GM12874 (cell line): ENCODE measurements at regions not wholly inside any gene's neighbourhood (a gene's known extent, or its start where the extent isn't known, plus 50 kb on each side); places are given as distances from the start of the nearest gene placed in this dataset.

ENCODE experiments used
- TF ChIP-seq, protein P1 (sequence below): IDR thresholded peaks from 2 replicates; pipeline ENCODE4 v1.5.1; 2011; ENCODE audit warnings: low read depth, mild to moderate bottlenecking, control low read depth, low read length, moderate library complexity; ENCODE audit not compliant: insufficient read depth

DNA sequence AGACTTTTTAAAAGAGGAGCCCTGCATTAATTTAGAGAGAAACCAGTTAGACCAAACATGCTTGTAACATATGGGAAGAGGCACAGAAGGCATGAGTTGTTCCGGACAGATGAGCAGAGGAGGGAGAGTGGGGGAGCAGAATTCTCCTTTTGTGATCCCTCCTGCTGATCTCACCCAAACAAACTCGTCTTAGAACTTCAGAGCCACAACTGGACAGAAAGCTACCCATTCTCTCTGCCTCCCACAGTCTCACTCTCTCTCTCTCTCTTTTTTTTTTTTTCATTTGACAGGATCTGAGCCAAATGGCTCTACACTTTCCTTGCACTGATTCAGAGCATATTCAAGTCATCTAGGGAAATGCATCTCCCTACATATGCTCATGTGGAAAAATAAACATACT is 196.0 kb upstream of the PAPPA start:
- TF ChIP-seq, protein P1, sequence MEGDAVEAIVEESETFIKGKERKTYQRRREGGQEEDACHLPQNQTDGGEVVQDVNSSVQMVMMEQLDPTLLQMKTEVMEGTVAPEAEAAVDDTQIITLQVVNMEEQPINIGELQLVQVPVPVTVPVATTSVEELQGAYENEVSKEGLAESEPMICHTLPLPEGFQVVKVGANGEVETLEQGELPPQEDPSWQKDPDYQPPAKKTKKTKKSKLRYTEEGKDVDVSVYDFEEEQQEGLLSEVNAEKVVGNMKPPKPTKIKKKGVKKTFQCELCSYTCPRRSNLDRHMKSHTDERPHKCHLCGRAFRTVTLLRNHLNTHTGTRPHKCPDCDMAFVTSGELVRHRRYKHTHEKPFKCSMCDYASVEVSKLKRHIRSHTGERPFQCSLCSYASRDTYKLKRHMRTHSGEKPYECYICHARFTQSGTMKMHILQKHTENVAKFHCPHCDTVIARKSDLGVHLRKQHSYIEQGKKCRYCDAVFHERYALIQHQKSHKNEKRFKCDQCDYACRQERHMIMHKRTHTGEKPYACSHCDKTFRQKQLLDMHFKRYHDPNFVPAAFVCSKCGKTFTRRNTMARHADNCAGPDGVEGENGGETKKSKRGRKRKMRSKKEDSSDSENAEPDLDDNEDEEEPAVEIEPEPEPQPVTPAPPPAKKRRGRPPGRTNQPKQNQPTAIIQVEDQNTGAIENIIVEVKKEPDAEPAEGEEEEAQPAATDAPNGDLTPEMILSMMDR: no peak

DNA sequence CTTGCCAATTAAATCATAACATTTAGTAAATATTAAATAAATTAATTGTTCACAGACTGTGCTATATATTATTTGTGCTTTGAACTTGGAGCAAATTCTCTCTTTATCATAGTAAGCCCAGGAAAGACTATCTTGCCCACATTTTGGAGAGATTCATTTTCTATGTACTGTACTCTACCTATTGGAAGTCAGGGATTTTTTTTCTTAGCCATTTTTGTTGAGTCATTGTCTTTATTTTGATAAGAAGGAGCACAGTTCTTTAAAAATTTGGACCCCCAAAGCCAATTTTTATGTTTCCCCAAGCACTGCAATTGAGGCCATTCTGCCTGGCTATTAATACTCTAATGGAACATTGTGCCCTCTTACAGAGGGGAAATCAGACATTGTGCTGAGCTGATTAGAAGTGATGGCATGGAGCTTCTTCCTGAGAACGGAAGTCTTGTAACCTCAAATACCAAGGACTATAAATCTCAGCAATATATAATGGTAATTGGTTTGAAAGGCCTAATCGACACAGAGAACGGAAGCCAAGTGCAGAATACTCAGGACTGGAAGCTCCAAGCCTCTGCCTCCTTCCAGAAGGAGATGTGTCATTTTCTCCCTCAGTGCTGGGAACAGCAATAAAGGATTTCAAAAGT is 188.8 kb upstream of the PAPPA start:
- TF ChIP-seq, protein P1: no peak

DNA sequence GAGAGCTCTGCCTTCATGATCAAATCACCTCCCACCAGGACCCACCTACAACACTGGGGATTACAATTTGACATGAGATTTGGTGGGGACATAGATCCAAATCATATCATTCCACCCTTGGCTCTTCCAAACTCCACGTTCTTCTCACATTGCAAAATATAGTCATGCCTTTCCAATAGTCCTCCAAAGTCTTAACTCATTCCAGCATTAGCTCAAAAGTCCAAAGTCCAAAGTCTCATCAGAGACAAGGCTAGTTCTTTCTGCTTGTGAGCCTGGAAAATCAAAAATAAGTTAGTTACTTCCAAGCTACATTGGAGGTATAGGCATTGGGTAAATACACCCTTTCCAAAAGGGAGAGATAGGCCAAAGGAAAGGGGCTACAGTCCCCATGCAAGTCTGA is 186.9 kb upstream of the PAPPA start:
- TF ChIP-seq, protein P1: no peak

DNA sequence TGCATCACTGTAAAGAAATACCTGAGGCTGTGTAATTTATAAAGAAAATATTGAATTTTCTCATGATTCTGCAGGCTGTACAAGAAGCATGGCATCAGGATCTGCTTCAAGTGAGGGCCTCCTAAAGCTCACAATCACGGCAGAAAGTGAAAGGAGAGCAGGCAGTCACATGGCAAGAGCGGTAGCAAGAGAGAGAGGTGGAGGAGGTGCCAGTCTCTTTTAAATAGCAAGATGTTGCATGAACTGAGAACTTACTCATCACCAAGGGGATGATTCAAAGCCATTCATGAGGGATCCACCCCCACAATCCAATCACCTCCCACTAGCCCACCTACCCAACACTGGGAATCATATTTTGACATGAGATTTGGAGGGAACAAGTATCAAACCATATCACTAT is 184.5 kb upstream of the PAPPA start:
- TF ChIP-seq, protein P1: no peak

DNA sequence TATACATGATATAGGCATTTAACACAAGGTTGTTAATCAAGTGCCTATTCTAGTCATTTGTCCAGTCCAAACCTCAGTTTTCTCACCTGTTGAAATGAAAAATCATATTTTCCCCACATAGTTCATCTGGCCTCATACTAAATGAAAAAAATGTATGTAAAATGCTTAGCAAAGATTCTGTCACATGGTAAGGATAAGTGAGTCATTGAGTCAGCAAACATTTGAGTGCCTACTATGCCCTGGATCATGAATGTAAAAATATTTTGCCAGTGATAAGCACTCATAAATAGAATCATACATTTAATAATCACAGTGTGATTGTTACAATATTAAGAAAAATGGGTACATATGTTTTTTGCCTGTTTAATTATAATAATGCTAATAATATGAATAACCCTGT is 181.2 kb upstream of the PAPPA start:
- TF ChIP-seq, protein P1: no peak

DNA sequence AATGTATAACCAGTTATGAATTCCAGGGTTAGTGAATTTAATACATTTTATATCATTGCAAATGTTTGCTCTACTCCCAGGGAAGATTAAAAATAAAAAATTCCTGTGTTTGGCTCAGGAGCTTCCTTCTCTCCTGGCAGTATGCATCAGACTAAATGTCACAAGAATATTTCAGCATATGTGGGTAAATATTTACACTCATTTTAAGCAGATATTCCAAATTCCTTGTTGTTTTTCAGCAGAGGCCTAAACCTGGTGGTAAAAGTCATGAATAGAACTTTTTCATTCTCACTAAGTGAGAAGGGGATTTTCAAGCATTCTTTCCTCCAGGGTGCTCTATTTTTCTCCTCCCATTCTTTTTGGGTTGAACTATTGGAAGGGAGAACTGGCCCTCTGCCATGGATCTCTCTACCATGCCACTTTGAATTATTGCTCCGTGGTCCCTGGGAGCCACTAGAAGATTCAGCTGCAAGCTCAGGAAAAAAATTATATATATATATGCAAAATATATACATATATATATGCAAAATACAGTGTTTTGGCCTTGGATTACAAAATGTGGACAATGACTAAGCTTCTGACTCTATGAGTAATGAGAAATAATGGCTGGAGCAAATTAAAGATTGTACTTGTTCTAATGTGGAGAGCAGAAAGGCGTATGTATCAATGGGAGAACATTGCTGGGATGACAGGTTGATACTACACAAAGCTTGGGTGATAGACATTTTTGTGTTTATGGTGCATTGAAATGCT is 180.6 kb upstream of the PAPPA start:
- TF ChIP-seq, protein P1: no peak

DNA sequence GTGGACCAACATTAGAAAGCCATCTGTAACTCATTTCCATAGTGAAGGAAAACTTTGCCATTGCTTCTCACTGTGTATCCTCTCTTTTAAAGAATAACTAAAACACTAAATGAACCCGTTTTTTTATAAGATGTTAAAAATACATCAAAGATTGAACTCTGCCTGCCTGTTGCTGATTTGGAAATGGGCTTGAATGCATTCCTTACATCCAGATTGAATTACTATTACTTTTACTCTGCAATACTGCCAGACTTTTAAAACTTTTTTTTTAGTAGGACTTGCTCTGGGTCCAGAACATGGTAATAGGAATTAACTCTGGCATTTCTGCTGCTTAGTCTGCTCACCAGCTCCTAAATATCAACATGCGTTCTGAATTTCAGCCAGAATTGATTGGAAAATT is 176.8 kb upstream of the PAPPA start:
- TF ChIP-seq, protein P1: no peak
